LNCAP (cell line): ENCODE measurements at regions not wholly inside any gene's neighbourhood (a gene's known extent, or its start where the extent isn't known, plus 50 kb on each side); places are given as distances from the start of the nearest gene placed in this dataset.

ENCODE experiments used
- CTCF ChIP-seq: fragments of 450-650 bp; IDR thresholded peaks from 2 replicates; pipeline ENCODE4 v1.5.1; 2017; ENCODE audit warnings: mild to moderate bottlenecking

GRCh38 chr5:103436656-103437055, 125.9 kb downstream of the NUDT12 start:
- no peak for TF ChIP-seq CTCF

- TF ChIP-seq CTCF, result no peak
These were observed 126.5 kb downstream of the NUDT12 start for GRCh38 chr5:103436112-103436511.

- no peak for TF ChIP-seq CTCF
These were observed 127.3 kb downstream of the NUDT12 start for GRCh38 chr5:103435136-103435889.

GRCh38 chr5:103434057-103434456, 128.5 kb downstream of the NUDT12 start:
- TF ChIP-seq CTCF, result no peak

GRCh38 chr5:103433211-103433610, 129.4 kb downstream of the NUDT12 start:
- TF ChIP-seq CTCF, result no peak

GRCh38 chr5:103428923-103429322, 133.7 kb downstream of the NUDT12 start:
- no peak for TF ChIP-seq CTCF

GRCh38 chr5:103428411-103428871, 134.1 kb downstream of the NUDT12 start:
- no peak for TF ChIP-seq CTCF

GRCh38 chr5:103427326-103427725, 135.3 kb downstream of the NUDT12 start:
- no peak for TF ChIP-seq CTCF
